ENCODE measurements at regions not wholly inside any gene's neighbourhood (a gene's known extent, or its start where the extent isn't known, plus 50 kb on each side); places are given as distances from the start of the nearest gene placed in this dataset.

DNA sequence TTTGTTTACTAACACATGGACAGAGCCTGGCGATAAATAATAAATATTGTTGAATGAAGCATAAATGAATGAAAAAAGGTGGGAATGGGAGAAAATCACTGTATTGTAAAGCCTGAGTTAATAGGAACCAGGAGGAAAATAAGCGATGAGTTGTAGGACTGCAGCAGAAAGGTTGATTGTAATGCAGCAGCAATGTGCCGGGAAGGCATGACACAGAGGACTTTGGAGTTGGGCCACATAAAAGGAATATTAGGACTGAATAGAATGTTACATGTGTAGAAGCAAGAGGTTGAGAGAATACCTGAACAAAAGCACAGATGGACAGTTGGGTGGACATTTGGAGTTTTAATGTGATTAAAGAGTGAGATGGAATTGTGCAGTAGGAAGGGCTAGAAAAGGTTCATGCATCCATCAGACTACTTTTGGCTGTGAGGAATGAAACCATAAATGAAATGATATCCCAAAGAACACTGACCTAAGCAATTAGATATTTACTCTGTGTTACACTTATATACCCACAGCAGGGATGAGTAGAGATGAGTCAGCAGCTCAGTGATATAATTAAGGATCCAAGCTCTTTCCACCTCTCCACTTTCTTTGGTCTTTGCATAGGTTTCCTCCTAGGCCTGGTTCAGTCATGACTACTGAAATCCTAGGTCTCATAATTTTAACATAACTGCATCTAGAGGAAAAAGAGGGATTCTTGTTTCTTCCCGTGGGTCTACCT lies 55.4 kb downstream of the CCER1 start:
- H3K9me3 ChIP-seq (ENCODE audit: insufficient read depth, low read length): no peaks in the 10 kb centered on the region
- H3F3A ChIP-seq (ENCODE audit: insufficient read depth): no peaks in the 10 kb centered on the region
- H4K20me1 ChIP-seq (ENCODE audit: low read depth, low read length): no peaks in the 10 kb centered on the region
- TF ChIP-seq, protein P1, sequence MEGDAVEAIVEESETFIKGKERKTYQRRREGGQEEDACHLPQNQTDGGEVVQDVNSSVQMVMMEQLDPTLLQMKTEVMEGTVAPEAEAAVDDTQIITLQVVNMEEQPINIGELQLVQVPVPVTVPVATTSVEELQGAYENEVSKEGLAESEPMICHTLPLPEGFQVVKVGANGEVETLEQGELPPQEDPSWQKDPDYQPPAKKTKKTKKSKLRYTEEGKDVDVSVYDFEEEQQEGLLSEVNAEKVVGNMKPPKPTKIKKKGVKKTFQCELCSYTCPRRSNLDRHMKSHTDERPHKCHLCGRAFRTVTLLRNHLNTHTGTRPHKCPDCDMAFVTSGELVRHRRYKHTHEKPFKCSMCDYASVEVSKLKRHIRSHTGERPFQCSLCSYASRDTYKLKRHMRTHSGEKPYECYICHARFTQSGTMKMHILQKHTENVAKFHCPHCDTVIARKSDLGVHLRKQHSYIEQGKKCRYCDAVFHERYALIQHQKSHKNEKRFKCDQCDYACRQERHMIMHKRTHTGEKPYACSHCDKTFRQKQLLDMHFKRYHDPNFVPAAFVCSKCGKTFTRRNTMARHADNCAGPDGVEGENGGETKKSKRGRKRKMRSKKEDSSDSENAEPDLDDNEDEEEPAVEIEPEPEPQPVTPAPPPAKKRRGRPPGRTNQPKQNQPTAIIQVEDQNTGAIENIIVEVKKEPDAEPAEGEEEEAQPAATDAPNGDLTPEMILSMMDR (IDR thresholded peaks at IDR 0.05; ENCODE audit: insufficient read depth, low read length, poor library complexity, severe bottlenecking): no peak
- TF ChIP-seq EZH2phosphoT487 (conservative IDR thresholded peaks at IDR 0.05; ENCODE audit: low read length): no peak
- no peaks in the 10 kb centered on the region for H3K36me3 ChIP-seq (ENCODE audit: low read length)
- no peak overlapping the region for H3K4me2 ChIP-seq (ENCODE audit: low read depth, low read length, poor library complexity, severe bottlenecking)
- H2AFZ ChIP-seq (ENCODE audit: low read depth, low read length, severe bottlenecking): no peak overlapping the region
- no peak overlapping the region for H3K27ac ChIP-seq (ENCODE audit: low read depth, low read length)
- H3K9me2 ChIP-seq (replicated peaks; ENCODE audit: insufficient read depth, low read length): no peaks in the 10 kb centered on the region
- H3K79me2 ChIP-seq (ENCODE audit: insufficient read depth, low read length): no peaks in the 10 kb centered on the region
- no peaks in the 10 kb centered on the region for H3K27me3 ChIP-seq (ENCODE audit: low read length)
- no peak overlapping the region for H3K9ac ChIP-seq (ENCODE audit: low read length)
- H3K4me3 ChIP-seq (ENCODE audit: insufficient read depth, low read length, poor library complexity, severe bottlenecking): no peak overlapping the region

DNA sequence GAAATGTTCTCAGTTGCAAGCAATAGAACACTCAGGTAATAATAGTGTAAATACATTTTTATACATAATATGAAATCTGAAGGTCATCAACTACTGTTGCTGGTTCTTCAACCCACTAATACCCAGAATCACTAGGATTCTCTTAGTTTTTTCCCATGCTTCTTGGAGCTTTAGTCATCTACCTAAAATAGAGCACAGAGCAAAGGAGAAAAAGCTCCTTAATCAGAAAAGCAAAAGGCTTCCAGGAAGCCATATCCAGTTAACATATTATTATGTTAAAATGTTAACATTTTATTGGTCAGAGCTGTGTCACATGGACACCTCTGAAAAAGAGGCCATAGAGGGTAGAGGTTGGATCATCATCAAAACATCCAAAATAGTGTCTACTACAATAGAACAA lies 57.0 kb downstream of the CCER1 start:
- no peak overlapping the region for H3K27ac ChIP-seq (ENCODE audit: low read depth, low read length)
- no peaks in the 10 kb centered on the region for H3K79me2 ChIP-seq (ENCODE audit: insufficient read depth, low read length)
- H3K9ac ChIP-seq (ENCODE audit: low read length): no peak overlapping the region
- H3F3A ChIP-seq (ENCODE audit: insufficient read depth): no peaks in the 10 kb centered on the region
- no peaks in the 10 kb centered on the region for H3K9me3 ChIP-seq (ENCODE audit: insufficient read depth, low read length)
- H3K27me3 ChIP-seq (ENCODE audit: low read length): no peaks in the 10 kb centered on the region
- H4K20me1 ChIP-seq (ENCODE audit: low read depth, low read length): no peaks in the 10 kb centered on the region
- H3K36me3 ChIP-seq (ENCODE audit: low read length): no peaks in the 10 kb centered on the region
- no peak overlapping the region for H2AFZ ChIP-seq (ENCODE audit: low read depth, low read length, severe bottlenecking)
- no peak overlapping the region for H3K4me3 ChIP-seq (ENCODE audit: insufficient read depth, low read length, poor library complexity, severe bottlenecking)
- no peaks in the 10 kb centered on the region for H3K9me2 ChIP-seq (replicated peaks; ENCODE audit: insufficient read depth, low read length)
- no peak for TF ChIP-seq EZH2phosphoT487 (conservative IDR thresholded peaks at IDR 0.05; ENCODE audit: low read length)
- TF ChIP-seq, protein P1 (IDR thresholded peaks at IDR 0.05; ENCODE audit: insufficient read depth, low read length, poor library complexity, severe bottlenecking): no peak
- H3K4me2 ChIP-seq (ENCODE audit: low read depth, low read length, poor library complexity, severe bottlenecking): no peak overlapping the region

DNA sequence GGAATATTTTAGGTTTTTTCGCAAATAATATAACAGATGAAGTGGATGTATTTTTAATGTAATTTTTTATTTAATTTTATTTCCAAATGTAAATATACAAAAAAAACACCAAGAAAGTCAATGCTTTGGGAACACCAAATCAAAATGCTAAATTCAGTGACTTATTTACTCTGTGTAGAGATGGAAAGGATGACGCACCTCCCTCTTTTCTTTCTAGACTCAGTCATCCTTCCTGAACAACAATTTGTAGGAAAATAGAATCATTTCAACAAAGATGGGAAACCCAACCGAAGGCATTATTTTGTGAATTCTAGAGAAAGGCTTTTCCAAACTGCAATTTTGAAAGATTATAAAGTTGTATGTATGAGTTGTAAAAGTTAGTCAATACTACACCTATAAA lies 57.7 kb downstream of the CCER1 start:
- H3K27me3 ChIP-seq (ENCODE audit: low read length): no peaks in the 10 kb centered on the region
- no peak for TF ChIP-seq EZH2phosphoT487 (conservative IDR thresholded peaks at IDR 0.05; ENCODE audit: low read length)
- TF ChIP-seq, protein P1 (IDR thresholded peaks at IDR 0.05; ENCODE audit: insufficient read depth, low read length, poor library complexity, severe bottlenecking): no peak
- H3K9me2 ChIP-seq (replicated peaks; ENCODE audit: insufficient read depth, low read length): no peaks in the 10 kb centered on the region
- no peak overlapping the region for H3K9ac ChIP-seq (ENCODE audit: low read length)
- H3K27ac ChIP-seq (ENCODE audit: low read depth, low read length): no peak overlapping the region
- no peaks in the 10 kb centered on the region for H3K9me3 ChIP-seq (ENCODE audit: insufficient read depth, low read length)
- no peak overlapping the region for H2AFZ ChIP-seq (ENCODE audit: low read depth, low read length, severe bottlenecking)
- H3K4me2 ChIP-seq (ENCODE audit: low read depth, low read length, poor library complexity, severe bottlenecking): no peak overlapping the region
- no peaks in the 10 kb centered on the region for H3K36me3 ChIP-seq (ENCODE audit: low read length)
- H4K20me1 ChIP-seq (ENCODE audit: low read depth, low read length): no peaks in the 10 kb centered on the region
- H3K4me3 ChIP-seq (ENCODE audit: insufficient read depth, low read length, poor library complexity, severe bottlenecking): no peak overlapping the region
- H3F3A ChIP-seq (ENCODE audit: insufficient read depth): no peaks in the 10 kb centered on the region
- H3K79me2 ChIP-seq (ENCODE audit: insufficient read depth, low read length): no peaks in the 10 kb centered on the region
